GM18505 (cell line): ENCODE measurements at regions not wholly inside any gene's neighbourhood (a gene's known extent, or its start where the extent isn't known, plus 50 kb on each side); places are given as distances from the start of the nearest gene placed in this dataset.
A peak's percentile ranks its signal among the peaks of the same experiment; 100 is the strongest.

Source experiments
- ATAC-seq: cut with Tn5 transposase; IDR thresholded peaks from one replicate; pipeline ENCODE4 v1.9.1; 2021; ENCODE audit not compliant: unreplicated experiment
- POLR2A ChIP-seq: IDR thresholded peaks from 4 replicates; pipeline ENCODE4 v1.6.1; 2011; ENCODE audit warnings: borderline replicate concordance; ENCODE audit not compliant: insufficient read depth, insufficient read length; ENCODE audit errors: extremely low read depth

GRCh38 chr18:73850782-73851181 is 296.9 kb downstream of the FBXO15 start:
- ATAC-seq: no peak
- TF ChIP-seq POLR2A: no peak

GRCh38 chr18:73848656-73849055 is 299.0 kb downstream of the FBXO15 start:
- no peak for TF ChIP-seq POLR2A
- ATAC-seq: no peak

DNA sequence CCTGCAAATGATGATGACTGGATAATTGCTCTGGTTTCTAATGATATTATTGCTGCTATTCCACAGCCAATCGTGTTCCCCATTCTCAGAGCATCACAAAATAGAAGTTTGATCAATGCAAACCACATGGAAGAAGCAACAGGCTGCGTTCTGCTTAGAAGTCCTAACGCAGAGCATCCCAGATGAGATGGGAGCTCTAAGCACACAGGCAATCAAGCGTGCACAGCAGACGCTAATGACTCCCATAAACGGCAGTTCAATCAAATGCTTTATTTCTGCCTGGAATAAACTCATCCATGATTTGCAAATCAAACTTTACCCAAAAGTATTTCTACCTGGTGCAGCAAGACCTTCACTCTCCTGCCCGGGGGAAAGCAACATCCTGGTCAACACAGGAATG is 304.2 kb downstream of the FBXO15 start:
- no peak for TF ChIP-seq POLR2A

DNA sequence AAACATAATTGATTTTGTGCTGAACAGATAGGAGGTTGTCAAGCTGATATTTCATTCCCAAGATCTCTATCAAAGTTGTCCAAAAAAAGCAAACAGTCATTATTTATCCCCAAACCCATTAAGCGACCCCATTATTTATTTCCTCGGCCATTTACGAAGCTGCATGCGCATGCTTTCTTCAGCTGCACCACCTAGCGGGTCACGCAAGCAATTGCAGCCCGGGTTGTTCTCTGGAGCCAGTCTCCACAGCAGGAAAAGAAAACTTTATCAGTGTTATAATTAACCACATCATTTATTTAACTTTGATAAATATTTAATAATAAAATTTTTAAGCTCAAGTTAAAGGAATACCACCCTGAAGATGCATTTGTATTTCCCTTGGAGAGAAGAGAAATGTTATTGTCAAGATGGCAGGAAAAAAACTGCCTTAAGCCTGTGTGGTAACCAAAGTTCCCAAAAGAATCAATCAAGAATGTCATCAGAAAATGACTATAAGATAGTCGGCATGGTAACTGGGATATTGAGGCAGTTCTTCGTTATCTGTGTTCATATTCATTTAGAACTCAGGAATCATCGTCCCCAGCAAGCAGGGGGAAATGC is 304.7 kb downstream of the FBXO15 start:
- ATAC-seq: peak; percentile 74
- TF ChIP-seq POLR2A: no peak

More for the DNA sequence above, 304.2 kb downstream of the FBXO15 start:
- ATAC-seq: no peak

DNA sequence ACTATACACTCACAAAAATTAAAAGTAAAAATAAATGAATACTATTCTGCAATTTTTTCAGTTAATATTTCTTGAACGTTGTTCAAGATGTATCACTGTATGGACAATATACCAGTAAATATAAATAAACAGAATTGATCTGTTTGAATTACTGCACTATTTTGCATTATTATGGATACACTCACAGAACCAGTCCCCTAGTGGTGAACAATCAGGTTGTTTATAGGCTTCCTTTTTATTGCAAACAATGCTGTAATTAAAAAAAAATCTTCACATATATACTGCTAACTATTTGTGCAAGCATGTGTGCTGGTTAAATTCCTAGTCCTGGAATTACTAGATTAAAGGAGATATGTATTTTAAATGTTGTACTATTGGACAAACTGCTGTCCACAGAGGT is 306.0 kb downstream of the FBXO15 start:
- no peak for ATAC-seq
- no peak for TF ChIP-seq POLR2A

GRCh38 chr18:73840319-73840945 is 307.2 kb downstream of the FBXO15 start:
- ATAC-seq: no peak
- no peak for TF ChIP-seq POLR2A

GRCh38 chr18:73839441-73839840 is 308.2 kb downstream of the FBXO15 start:
- no peak for TF ChIP-seq POLR2A
- ATAC-seq: no peak

GRCh38 chr18:73838107-73838506 is 309.5 kb downstream of the FBXO15 start:
- no peak for ATAC-seq
- no peak for TF ChIP-seq POLR2A

DNA sequence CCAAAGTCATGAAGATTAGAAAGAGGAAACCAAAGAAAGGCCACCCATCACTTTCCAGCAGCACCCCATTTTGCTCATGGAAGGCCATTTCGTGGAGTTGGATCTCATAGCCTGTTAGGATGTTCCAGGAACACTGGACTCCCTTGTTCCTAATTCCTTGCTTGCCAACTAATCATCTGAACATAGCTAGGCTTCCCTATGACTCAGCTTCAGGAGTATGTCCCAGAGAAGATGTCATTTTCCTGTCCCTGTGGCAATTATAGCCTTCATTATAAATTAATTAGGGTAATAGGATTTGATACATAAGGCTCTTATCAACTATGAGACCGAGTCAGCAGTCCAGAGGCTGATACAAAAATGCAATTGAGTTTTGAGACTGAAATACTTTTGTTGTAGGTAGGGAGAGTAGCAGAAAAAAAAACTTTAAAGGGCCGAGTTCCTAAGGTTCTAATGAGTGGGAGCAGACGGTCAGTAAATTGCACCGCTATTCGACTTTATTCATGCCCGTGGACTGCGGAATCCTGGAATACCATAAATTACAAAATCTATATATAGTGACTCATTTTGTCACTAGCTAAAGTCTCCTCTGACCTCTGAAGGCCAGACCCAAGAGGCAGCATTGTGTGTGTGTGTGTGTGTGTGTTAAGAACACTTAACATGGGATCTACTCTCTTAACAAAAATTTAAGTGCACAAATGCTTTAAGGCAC is 311.8 kb downstream of the FBXO15 start:
- TF ChIP-seq POLR2A: no peak
- ATAC-seq: no peak

DNA sequence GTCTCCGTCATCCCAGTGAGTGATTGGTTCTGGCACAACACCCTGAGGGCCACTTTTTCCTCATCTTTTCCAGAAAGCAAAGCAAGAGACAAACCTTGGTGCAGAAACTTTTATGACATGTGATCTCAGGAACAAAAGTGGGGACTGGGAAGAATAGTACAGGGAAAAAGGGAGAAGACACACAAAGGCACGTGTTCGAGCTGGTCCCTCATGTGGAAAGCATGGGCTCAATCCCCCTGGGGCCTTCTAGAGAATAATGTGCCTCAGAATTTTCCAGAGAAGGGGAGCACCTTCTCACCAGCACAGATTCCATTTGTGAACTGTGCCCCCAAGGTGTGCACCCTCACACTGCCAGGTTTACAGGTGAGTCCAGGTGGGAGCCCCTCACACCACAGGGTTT is 312.6 kb downstream of the FBXO15 start:
- TF ChIP-seq POLR2A: no peak
- no peak for ATAC-seq

DNA sequence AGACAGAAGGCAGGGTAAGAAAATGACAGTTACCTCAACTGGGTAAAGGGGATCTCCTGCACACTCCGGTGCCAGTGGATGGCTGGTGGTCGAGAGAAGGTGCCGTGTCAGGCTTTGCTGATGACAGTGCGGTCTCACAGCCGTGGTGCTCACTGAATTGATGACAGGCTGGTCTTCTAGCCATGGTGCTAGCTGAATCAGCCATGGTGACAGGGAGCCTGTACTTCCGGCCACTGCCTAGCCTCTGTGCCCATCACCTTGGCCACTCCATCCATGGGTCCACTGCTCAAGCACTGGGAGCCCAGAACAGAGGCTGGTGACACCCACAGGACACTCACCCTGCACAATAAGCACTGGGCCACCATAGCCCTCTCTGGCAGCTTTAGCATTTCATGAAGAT is 315.9 kb downstream of the FBXO15 start:
- ATAC-seq: no peak
- TF ChIP-seq POLR2A: no peak

- ATAC-seq: no peak
- no peak for TF ChIP-seq POLR2A
Observed at GRCh38 chr18:73829146-73829545, 318.5 kb downstream of the FBXO15 start.

- TF ChIP-seq POLR2A: no peak
- ATAC-seq: no peak
Observed at GRCh38 chr18:73827801-73828200, 319.8 kb downstream of the FBXO15 start.

DNA sequence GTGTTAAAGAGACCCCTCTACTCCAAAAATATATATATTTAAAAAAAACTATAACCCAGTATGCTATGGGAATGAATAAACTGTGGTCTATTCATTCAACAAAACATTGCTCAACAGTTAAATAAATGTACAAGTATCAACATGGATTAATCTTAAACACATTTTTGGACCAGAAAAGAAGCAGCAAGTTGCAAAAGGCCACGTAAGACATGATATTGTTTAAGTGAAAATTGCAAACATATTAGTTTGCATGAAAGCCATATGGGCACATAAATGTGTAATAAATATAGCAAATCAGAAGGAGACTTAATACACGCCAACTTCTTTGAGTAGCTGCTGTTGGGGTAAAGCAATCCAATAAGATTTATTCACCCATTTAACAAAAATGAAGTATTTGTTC is 321.5 kb downstream of the FBXO15 start:
- no peak for ATAC-seq
- no peak for TF ChIP-seq POLR2A

GRCh38 chr18:73824671-73825070 is 323.0 kb downstream of the FBXO15 start:
- no peak for TF ChIP-seq POLR2A
- ATAC-seq: no peak

DNA sequence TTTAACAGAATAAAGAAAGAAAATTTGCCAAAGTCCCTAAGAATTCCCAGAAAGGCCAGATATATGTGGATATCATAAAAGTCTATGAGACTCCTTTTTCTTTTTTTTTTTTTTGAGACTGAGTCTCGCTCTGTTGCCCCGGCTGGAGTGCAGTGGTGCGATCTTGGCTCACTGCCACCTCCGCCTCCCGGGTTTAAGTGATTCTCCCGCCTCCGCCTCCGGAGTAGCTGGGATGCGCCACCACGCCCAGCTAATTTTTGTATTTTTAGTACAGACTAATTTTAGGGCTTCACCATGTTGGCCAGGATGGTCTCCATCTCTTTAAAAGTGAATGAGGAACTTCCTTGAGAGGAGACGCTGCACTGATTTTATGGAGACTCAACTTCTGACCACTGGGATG is 335.2 kb downstream of the FBXO15 start:
- ATAC-seq: no peak

More for the DNA sequence above, 335.2 kb downstream of the FBXO15 start:
- no peak for TF ChIP-seq POLR2A
